CD4-positive, alpha-beta T cell (primary cell): ENCODE measurements at regions not wholly inside any gene's neighbourhood (a gene's known extent, or its start where the extent isn't known, plus 50 kb on each side); places are given as distances from the start of the nearest gene placed in this dataset.

ENCODE experiments used
- ATAC-seq: fragments of 200-7000 bp; cut with Tn5 transposase; one replicate; pipeline ENCODE4 v1.10.0; 2022; ENCODE audit warnings: mild to moderate bottlenecking; ENCODE audit not compliant: poor library complexity
- CTCF ChIA-PET: fragments of 350-600 bp; sonication (Branson Sonifier 250); formaldehyde crosslinking; loops from one replicate; lab custom pipeline; 2021; ENCODE audit warnings: antibody characterized with exemption, inconsistent platforms; lab: Charles Lee
- POLR2A ChIA-PET: fragments of 350-600 bp; sonication (Branson Sonifier 250); formaldehyde crosslinking; loops from one replicate; lab custom pipeline; 2021; ENCODE audit warnings: antibody characterized with exemption, inconsistent platforms; lab: Charles Lee
- DNase-seq, 14 experiments: peaks; one replicate each; pipeline ENCODE4 v3.0.0-alpha.2; 2013 to 2020; ENCODE audit warnings: mixed read lengths in 2 of 14
- H3K27ac ChIP-seq, 2 donors: one replicate each; pipeline versions ENCODE4 v1.5.1 to v1.7.0; 2013; ENCODE audit warnings: low read length in 2 of 2, low read depth in 1 of 2, mild to moderate bottlenecking in 1 of 2
- H3K27me3 ChIP-seq, 2 experiments: 1 replicate in 1 of 2; 2 replicates in 1 of 2; pipeline versions ENCODE4 v1.6.1 to v1.7.0; 2013; ENCODE audit warnings: low read length in 2 of 2, control low read depth in 1 of 2, mild to moderate bottlenecking in 1 of 2, moderate library complexity in 1 of 2; ENCODE audit not compliant: insufficient read depth in 2 of 2, control insufficient read depth in 1 of 2
- H3K36me3 ChIP-seq: one replicate; pipeline ENCODE4 v1.6.1; 2013; ENCODE audit warnings: low read length, control low read depth; ENCODE audit not compliant: insufficient read depth
- H3K4me1 ChIP-seq: one replicate; pipeline ENCODE4 v1.6.1; 2013; ENCODE audit warnings: low read length, control low read depth; ENCODE audit not compliant: insufficient read depth
- H3K4me3 ChIP-seq: one replicate; pipeline ENCODE4 v1.5.1; 2013; ENCODE audit warnings: mild to moderate bottlenecking, low read length, moderate library complexity
- H3K9me3 ChIP-seq, 2 experiments: 1 replicate in 1 of 2; 2 replicates in 1 of 2; pipeline versions ENCODE4 v1.6.1 to v1.7.0; 2013; ENCODE audit warnings: low read length in 2 of 2, mild to moderate bottlenecking in 2 of 2, control low read depth in 1 of 2, moderate library complexity in 1 of 2; ENCODE audit not compliant: control insufficient read depth in 1 of 2, insufficient read depth in 1 of 2
- H3K27ac Mint-ChIP-seq: one replicate; pipeline ENCODE4 v1.8.0; 2020; ENCODE audit warnings: mixed read lengths
- H3K27me3 Mint-ChIP-seq: one replicate; pipeline ENCODE4 v1.8.0; 2021; ENCODE audit warnings: mixed read lengths
- H3K36me3 Mint-ChIP-seq: one replicate; pipeline ENCODE4 v1.8.0; 2021; ENCODE audit warnings: low read depth, mixed read lengths
- H3K4me1 Mint-ChIP-seq: one replicate; pipeline ENCODE4 v1.8.0; 2021; ENCODE audit warnings: low read depth, mixed read lengths
- H3K4me3 Mint-ChIP-seq: one replicate; pipeline ENCODE4 v1.8.0; 2020; ENCODE audit warnings: mild to moderate bottlenecking, mixed read lengths
- H3K9me3 Mint-ChIP-seq: one replicate; pipeline ENCODE4 v1.8.0; 2020; ENCODE audit warnings: mixed read lengths
- intact Hi-C, 2 experiments: fragments of 100-400 bp; cut with DNase I in 1 of 2; cut with micrococcal nuclease in 1 of 2; formaldehyde crosslinking; loops; one replicate each; pipeline versions ENCODE4 v1.15.1 to v1.9.0; 2023 to 2025; cut with DNase I, micrococcal nuclease
- TF ChIP-seq, protein P1 (sequence below): fragments of 200-600 bp; IDR thresholded peaks from one replicate; pipeline ENCODE4 v1.8.0; 2022; ENCODE audit warnings: antibody characterized with exemption, mild to moderate bottlenecking

DNA sequence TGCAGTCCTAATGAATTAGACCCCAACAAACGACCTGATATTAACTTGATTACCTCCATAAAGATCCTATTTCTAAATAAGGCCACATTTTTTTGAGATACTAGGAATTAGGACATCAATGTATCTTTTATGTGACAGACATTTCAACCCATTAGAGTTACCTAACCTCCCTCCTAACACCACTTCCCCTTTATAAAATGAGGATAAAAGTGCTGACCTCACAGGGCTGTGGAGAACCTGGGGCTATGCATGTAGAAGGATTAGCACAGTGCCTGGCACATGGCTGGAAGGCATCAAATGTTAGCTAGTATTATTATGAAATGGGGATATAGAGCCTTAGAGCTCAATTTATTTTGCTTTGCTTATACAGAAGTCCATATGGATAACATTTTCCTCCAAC lies 53.5 kb upstream of the LRRN1 start:
- Histone ChIP-seq H3K9me3 (no peaks in the 10 kb centered on the region), H3K4me1 (no peaks in the 10 kb centered on the region), H3K36me3 (no peaks in the 10 kb centered on the region), H3K4me3 (no peak overlapping the region), H3K27ac (no peak overlapping the region), H3K27me3 (no peaks in the 10 kb centered on the region)
- no peaks in the 10 kb centered on the region for H3K9me3 Mint-ChIP-seq
- H3K4me1 Mint-ChIP-seq: no peaks in the 10 kb centered on the region
- ChIA-PET CTCF (no interaction called here), POLR2A (no interaction called here)
- no peak overlapping the region for H3K27ac Mint-ChIP-seq
- TF ChIP-seq, protein P1, sequence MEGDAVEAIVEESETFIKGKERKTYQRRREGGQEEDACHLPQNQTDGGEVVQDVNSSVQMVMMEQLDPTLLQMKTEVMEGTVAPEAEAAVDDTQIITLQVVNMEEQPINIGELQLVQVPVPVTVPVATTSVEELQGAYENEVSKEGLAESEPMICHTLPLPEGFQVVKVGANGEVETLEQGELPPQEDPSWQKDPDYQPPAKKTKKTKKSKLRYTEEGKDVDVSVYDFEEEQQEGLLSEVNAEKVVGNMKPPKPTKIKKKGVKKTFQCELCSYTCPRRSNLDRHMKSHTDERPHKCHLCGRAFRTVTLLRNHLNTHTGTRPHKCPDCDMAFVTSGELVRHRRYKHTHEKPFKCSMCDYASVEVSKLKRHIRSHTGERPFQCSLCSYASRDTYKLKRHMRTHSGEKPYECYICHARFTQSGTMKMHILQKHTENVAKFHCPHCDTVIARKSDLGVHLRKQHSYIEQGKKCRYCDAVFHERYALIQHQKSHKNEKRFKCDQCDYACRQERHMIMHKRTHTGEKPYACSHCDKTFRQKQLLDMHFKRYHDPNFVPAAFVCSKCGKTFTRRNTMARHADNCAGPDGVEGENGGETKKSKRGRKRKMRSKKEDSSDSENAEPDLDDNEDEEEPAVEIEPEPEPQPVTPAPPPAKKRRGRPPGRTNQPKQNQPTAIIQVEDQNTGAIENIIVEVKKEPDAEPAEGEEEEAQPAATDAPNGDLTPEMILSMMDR: no peak
- no peak overlapping the region for H3K4me3 Mint-ChIP-seq
- no peaks in the 10 kb centered on the region for H3K36me3 Mint-ChIP-seq
- no peak for ATAC-seq
- intact Hi-C loops: no loop called here
- DNase-seq: no peak
- no peaks in the 10 kb centered on the region for H3K27me3 Mint-ChIP-seq

DNA sequence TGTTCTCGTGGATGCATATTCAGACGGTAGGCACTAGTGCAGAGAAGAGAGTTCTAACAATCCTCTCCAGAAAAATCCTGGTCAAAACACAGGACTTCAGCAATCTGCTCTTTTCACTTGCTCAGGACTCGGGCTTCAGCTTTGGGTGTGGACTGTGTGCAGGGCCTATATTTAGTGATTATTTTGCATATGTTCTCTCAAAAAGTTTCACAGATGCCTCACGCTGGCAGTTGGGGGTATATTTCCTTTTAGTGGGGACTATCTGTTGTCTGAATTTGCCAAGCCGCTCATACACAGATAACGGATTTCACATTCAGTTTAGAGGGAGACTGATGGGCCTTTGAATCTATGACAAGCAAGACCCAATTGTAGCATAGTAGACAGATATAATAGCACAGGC lies 54.4 kb upstream of the LRRN1 start:
- Histone ChIP-seq H3K4me3 (no peak overlapping the region), H3K27ac (no peak overlapping the region), H3K27me3 (no peaks in the 10 kb centered on the region), H3K9me3 (no peaks in the 10 kb centered on the region), H3K4me1 (no peaks in the 10 kb centered on the region), H3K36me3 (no peaks in the 10 kb centered on the region)
- ChIA-PET POLR2A (no interaction called here), CTCF (no interaction called here)
- Mint-ChIP-seq H3K27ac (no peak overlapping the region), H3K36me3 (no peaks in the 10 kb centered on the region), H3K4me1 (no peaks in the 10 kb centered on the region), H3K9me3 (no peaks in the 10 kb centered on the region), H3K4me3 (no peak overlapping the region), H3K27me3 (no peaks in the 10 kb centered on the region)
- DNase-seq: no peak
- TF ChIP-seq, protein P1: no peak
- intact Hi-C loops: no loop called here
- no peak for ATAC-seq

GRCh38 chr3:3743754-3744153 lies 55.5 kb upstream of the LRRN1 start:
- no peaks in the 10 kb centered on the region for H3K9me3 Mint-ChIP-seq
- intact Hi-C loops: no loop called here

More at GRCh38 chr3:3743754-3744153, 55.5 kb upstream of the LRRN1 start:
- CTCF ChIA-PET: no interaction called here
- no peaks in the 10 kb centered on the region for H3K36me3 Mint-ChIP-seq
- no peak overlapping the region for H3K4me3 ChIP-seq
- TF ChIP-seq, protein P1: no peak
- H3K9me3 ChIP-seq: no peaks in the 10 kb centered on the region
- no peaks in the 10 kb centered on the region for H3K27me3 Mint-ChIP-seq
- H3K4me1 ChIP-seq: no peaks in the 10 kb centered on the region
- no peaks in the 10 kb centered on the region for H3K36me3 ChIP-seq
- no peak for ATAC-seq
- H3K4me1 Mint-ChIP-seq: no peaks in the 10 kb centered on the region
- POLR2A ChIA-PET: no interaction called here
- H3K4me3 Mint-ChIP-seq: no peak overlapping the region
- H3K27ac Mint-ChIP-seq: no peak overlapping the region
- H3K27me3 ChIP-seq: no peaks in the 10 kb centered on the region
- H3K27ac ChIP-seq: no peak overlapping the region
- no peak for DNase-seq
